ENCODE measurements at regions not wholly inside any gene's neighbourhood (a gene's known extent, or its start where the extent isn't known, plus 50 kb on each side); places are given as distances from the start of the nearest gene placed in this dataset.

- DNase-seq: no peak
Measured at GRCh38 chr3:147940405-147941193, 531.4 kb downstream of the ZIC1 start.

GRCh38 chr3:147941969-147942368 is 532.8 kb downstream of the ZIC1 start:
- DNase-seq: no peak

GRCh38 chr3:147943265-147943945 is 534.2 kb downstream of the ZIC1 start:
- DNase-seq: no peak

DNA sequence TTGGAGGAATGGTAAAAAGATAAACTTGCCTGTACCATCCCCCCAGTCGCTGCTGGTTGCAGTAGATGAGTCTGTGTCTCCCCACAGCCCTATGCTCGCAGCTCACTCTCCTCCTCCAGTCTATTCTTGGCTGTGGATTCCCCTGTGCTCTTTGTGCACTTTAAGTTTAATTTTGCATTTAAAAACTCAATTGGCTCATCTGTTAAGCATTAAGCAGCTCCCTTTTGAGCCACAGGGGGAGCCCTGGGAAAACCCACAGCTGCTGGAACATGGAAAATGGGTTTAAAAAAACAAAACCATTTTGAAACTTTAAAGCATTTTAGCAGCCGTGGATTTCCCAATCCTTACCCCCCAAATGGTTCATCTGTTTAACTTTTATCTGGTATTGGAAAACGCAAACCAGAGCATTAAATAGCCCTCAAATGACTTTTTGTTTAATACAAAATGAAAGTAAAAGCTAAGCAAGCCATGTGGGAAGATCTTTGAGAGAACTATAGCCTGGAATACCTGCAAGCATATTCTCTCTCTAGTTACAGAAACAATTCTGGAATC is 536.9 kb downstream of the ZIC1 start:
- DNase-seq: peak in 1 of 2 donors; percentile 0

DNA sequence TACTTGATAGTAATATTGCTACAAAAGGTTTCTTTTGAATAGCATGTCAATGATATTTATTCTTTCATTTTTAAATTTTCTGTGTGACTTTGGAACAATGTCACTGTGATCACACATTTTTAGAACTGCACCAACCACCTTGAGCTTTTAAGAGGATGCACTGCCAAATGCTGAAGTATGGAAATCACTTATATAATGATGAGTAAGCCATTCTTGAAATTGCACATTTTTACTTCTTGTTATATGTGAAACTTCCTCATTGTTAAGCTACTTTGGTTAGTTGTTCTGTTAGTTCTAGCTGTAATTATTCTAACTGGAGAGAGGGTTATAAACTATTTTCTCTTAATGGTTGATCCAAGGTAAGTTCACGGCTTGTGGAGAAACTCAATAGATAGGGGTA is 547.5 kb downstream of the ZIC1 start:
- DNase-seq: peak in 1 of 2 donors; percentile 7

DNA sequence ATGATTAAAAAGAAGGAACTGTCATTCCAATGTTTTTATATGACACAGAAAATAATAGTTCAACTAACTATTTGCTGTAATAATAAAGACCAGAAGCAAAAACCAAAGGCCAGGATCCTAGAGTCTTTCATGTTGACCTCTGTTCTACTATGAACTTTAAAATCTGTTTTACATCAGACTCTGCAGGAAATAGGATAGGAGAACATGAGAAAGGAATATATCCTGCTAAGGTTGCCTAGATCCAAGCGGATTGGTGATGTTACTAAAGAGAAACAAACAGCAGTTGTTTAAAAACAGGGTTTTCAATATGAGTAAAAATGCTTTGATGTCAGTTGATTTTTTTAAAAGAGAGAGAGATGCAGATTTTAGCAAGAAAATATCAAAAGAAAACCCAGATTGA is 549.6 kb downstream of the ZIC1 start:
- DNase-seq: no peak

DNA sequence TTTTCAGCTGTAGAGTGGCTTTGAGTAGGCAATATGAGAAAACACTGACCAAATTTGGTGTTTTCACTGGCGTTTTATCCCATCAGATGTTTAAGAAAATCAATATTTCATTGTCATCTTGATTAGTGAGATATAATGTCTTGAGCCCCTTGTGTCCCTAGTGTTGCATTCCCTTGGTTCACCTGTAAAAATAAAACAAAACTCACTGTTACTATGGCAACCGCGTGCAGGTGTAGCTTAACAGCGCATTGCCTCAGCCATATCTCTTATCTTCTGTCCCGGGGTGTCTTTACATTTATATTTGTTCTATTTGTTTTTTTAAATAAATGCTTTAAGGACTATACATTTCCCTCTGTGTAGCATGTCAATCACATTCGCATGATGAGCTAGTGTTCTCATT is 551.6 kb downstream of the ZIC1 start:
- DNase-seq: no peak

GRCh38 chr3:147962408-147963164 is 553.4 kb downstream of the ZIC1 start:
- no peak for DNase-seq

- DNase-seq: no peak
Measured at GRCh38 chr3:147963711-147964110, 554.5 kb downstream of the ZIC1 start.

DNA sequence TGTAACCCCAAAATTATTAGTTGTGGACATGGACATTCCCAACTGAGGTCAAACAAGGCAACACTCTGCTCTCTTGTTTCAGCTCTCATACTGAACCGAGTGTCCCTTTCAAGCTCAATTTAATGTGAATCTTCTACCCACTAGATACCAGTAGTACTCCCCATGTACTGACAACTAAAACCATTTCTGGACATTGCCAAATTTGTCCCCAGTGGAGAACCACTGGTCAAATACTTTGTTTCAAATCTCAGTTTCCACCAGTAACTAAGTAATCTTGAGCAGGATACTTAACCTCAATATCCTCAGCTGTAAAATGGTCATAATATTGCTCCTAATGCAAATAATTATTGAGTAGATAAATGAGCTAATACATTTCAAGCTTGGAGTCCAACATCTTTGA is 566.0 kb downstream of the ZIC1 start:
- no peak for DNase-seq

DNA sequence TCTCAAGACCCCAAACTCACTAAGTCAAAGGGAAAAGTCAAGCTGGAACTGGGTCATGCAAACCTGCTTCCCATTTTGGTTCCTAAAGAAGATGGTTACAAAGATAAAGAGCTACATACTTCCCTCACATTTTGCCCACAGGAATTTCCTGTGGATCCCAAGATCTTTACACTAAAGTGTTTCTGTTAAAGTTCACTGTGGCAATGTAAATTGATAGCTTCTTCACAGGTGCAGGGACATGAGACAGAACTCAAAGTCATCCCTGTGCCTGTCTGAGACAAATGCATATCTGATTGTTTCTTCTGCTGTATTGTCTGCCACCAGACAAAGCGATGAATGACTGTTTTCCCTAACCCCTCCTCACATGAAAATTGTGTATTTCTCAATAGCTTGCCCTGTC is 567.8 kb downstream of the ZIC1 start:
- DNase-seq: no peak

DNA sequence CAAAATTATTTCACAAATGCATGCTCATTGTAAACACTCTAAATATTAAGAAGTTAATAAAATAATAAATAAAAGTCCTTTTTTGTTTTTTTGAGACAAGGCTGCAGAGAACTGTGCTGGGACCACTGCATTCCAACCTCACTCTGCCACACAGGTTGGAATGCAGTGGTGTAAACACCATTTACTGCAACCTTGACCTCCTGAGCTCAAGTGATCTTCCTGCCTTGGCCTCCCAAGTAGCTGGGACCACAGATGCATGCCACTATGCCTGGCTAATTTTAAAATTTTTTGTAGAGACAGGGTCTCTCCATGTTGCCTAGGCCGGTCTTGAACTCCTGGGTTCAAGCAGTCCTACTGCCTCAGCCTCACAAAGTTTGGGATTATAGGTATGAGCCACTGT is 578.4 kb downstream of the ZIC1 start:
- no peak for DNase-seq

DNA sequence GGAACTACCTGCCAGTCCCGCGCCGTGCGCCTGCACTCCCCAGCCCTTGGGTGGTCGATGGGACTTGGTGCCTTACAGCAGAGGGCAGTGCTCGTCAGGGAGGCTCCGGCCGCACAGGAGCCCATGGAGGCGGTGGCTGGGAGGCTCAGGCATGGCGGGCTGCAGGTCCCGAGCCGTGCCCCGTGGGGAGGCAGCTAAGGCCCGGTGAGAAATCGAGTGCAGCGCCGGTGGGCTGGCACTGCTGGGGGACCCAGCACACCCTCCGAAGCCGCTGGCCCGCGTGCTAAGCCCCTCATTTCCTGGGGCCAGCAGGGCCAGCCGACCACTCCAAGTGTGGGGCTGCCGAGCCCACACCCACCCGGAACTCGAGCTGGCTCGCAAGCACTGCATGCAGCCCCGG is 580.2 kb downstream of the ZIC1 start:
- no peak for DNase-seq

- no peak for DNase-seq
Measured at GRCh38 chr3:148002705-148003205, 593.6 kb downstream of the ZIC1 start.

DNA sequence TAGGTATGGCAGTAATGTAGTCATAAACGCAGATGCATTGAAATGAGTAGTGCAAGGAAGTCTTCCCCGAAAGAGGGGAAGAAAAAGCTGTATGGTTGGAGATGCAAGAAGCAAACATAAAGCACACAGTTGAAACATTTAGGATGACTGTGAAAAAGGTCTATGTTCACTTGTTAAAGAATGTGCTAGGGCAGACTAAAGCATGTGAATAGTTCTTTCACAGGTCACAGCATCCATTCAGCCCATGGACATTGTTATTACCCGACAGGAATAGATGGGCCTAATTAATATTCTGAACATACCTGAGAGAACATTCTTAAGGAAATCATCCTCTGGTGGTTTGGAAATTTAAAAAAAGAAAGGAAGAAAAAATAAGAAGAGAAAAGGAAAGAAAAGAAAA is 595.2 kb downstream of the ZIC1 start:
- no peak for DNase-seq

GRCh38 chr3:148005456-148005855 is 596.3 kb downstream of the ZIC1 start:
- no peak for DNase-seq

DNA sequence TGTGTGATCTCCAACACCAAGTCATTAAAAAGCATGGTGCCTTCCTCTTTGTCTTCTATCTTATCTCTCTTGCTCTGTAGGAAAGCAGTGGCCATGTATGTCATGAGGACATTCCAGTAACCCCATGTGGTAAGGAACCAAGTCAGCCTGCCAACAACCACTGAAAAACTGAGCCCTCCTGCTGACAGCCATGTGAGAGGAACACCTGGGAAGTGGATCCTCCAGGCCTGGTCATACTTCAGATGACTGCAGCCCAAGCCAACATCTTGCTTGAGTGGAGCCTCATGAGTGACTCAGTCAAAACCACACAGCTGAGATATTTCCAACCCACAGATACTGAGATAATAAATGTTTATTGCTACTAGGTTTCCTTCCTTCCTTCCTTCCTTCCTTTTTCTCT is 597.3 kb downstream of the ZIC1 start:
- no peak for DNase-seq

DNA sequence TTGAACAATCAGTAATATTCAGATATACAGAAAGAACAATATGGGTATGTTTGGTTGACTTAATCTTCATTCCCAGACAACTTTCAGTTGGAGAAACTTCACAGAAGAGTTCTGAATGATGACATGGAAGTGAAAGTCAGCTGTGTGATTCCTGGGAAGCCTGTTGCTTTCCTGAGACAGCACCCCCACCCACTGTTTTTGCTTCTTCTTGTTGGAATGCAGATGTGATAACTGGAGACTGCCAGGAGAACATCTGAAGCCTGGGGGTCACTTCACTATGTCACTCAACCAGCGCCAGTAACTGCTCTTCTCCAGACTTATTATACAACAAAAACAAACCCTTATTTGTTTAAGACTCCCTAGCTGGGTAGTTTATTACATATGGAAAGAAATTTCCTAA is 599.4 kb downstream of the ZIC1 start:
- DNase-seq: no peak

DNA sequence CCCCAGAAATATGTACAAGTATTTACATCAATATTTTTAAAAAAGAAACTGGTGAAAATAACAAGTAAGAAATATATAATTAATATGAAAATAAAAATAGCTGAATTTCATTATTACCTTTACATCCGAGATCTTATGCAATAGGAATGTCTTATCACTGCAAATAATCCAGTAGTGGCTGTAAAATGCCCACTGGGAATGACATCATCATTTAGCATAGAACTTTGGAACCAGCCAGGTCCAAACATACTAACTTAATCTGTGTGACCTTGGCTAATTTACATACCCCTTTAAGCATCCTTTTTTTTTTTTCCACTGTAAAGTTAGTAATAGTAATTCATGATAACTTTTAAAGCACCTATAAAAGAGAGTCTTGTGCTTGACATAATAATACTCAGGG is 611.7 kb downstream of the ZIC1 start:
- DNase-seq: no peak

- no peak for DNase-seq
Measured at GRCh38 chr3:148021381-148021780, 612.2 kb downstream of the ZIC1 start.

DNA sequence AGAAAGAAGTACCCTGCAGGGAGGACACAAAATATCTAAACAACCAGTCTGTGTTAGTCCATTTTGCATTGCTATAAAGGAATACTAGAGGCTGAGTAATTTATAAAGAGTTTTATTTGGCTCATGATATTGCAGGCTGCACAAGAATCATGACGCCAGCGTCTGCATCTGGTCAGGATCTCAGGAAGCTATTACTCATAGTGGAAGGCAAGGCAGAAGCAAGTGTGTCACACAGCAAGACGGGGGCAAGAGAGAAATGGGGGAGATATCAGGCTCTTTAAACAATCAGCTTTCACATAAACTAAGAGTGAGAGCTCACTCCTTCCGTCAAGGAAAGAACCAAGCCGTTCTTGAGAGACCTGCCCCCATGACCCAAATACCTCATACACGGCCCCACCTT is 614.8 kb downstream of the ZIC1 start:
- no peak for DNase-seq

DNA sequence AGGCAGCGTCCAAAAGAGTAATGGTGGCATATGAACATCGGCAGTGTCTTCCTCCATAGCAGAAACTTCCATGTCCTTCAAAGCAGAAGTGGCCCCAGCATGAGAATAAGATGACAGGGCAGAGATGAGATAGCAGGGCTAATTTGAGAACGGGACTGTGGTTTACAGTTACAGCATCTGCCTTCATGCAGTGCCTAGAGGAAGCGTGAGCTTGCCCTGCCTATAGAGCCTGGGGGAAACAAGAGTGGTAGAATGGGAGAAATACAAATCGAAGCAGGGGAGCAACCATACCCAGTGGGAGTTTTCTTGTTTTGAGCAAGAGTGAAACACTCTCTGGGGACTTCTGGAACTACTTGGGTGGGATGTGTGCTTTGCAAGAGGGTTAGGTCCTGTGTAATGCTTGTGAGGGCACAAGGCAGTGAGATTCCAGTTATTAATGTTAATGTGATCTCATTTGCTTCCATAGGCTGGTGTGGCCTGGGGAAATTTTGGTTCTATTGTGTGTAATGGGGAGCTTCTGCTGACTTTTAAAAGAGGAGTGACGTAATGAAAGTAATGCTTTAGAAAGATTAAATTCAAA is 616.9 kb downstream of the ZIC1 start:
- no peak for DNase-seq

- DNase-seq: no peak
Measured at GRCh38 chr3:148030975-148031374, 621.8 kb downstream of the ZIC1 start.

All from inflammatory macrophage (primary cell).